ENCODE measurements at regions not wholly inside any gene's neighbourhood (a gene's known extent, or its start where the extent isn't known, plus 50 kb on each side); places are given as distances from the start of the nearest gene placed in this dataset.
"Not testable (repeated sequence)": the region's sequence is repeated elsewhere in the genome, so short reads cannot be mapped to it uniquely, and the experiment has no call there.

GRCh38 chr13:53110181-53110580, 81.6 kb downstream of the OLFM4 start:
- no peaks in the 10 kb centered on the region for H3K9me3 ChIP-seq (ENCODE audit: control insufficient read depth, insufficient read depth, low read length)
- no peaks in the 10 kb centered on the region for H3K79me2 ChIP-seq (ENCODE audit: control insufficient read depth, low read length)
- no peaks in the 10 kb centered on the region for H3K4me1 ChIP-seq (ENCODE audit: control insufficient read depth, low read length)
- no peak for TF ChIP-seq EZH2phosphoT487 (IDR thresholded peaks at IDR 0.05; ENCODE audit: borderline replicate concordance, low read length)
- TF ChIP-seq, protein P1, sequence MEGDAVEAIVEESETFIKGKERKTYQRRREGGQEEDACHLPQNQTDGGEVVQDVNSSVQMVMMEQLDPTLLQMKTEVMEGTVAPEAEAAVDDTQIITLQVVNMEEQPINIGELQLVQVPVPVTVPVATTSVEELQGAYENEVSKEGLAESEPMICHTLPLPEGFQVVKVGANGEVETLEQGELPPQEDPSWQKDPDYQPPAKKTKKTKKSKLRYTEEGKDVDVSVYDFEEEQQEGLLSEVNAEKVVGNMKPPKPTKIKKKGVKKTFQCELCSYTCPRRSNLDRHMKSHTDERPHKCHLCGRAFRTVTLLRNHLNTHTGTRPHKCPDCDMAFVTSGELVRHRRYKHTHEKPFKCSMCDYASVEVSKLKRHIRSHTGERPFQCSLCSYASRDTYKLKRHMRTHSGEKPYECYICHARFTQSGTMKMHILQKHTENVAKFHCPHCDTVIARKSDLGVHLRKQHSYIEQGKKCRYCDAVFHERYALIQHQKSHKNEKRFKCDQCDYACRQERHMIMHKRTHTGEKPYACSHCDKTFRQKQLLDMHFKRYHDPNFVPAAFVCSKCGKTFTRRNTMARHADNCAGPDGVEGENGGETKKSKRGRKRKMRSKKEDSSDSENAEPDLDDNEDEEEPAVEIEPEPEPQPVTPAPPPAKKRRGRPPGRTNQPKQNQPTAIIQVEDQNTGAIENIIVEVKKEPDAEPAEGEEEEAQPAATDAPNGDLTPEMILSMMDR (IDR thresholded peaks at IDR 0.05; ENCODE audit: low read depth, low read length, poor library complexity, severe bottlenecking) = no peak
- H3K36me3 ChIP-seq (ENCODE audit: control insufficient read depth, low read length) = no peaks in the 10 kb centered on the region
- no peaks in the 10 kb centered on the region for H3F3A ChIP-seq (ENCODE audit: control insufficient read depth, insufficient read depth)
- no peaks in the 10 kb centered on the region for H3K9me2 ChIP-seq (replicated peaks; ENCODE audit: control insufficient read depth, low read length)
- H3K4me2 ChIP-seq (ENCODE audit: low read length) = no peak overlapping the region
- no peak overlapping the region for H3K27ac ChIP-seq (ENCODE audit: low read depth, low read length)
- no peaks in the 10 kb centered on the region for H4K20me1 ChIP-seq (ENCODE audit: control insufficient read depth, insufficient read depth, low read depth, low read length)
- H3K4me3 ChIP-seq (ENCODE audit: low read length) = no peak overlapping the region
- H3K27me3 ChIP-seq (ENCODE audit: control insufficient read depth, low read length) = no peaks in the 10 kb centered on the region

GRCh38 chr13:53110614-53111013, 82.0 kb downstream of the OLFM4 start:
- H3F3A ChIP-seq (ENCODE audit: control insufficient read depth, insufficient read depth) = no peaks in the 10 kb centered on the region
- TF ChIP-seq, protein P1 (IDR thresholded peaks at IDR 0.05; ENCODE audit: low read depth, low read length, poor library complexity, severe bottlenecking) = no peak
- TF ChIP-seq EZH2phosphoT487 (IDR thresholded peaks at IDR 0.05; ENCODE audit: borderline replicate concordance, low read length) = no peak
- no peaks in the 10 kb centered on the region for H3K27me3 ChIP-seq (ENCODE audit: control insufficient read depth, low read length)
- H3K4me3 ChIP-seq (ENCODE audit: low read length) = no peak overlapping the region
- no peaks in the 10 kb centered on the region for H3K36me3 ChIP-seq (ENCODE audit: control insufficient read depth, low read length)
- H3K9me2 ChIP-seq (replicated peaks; ENCODE audit: control insufficient read depth, low read length) = no peaks in the 10 kb centered on the region
- H3K4me1 ChIP-seq (ENCODE audit: control insufficient read depth, low read length) = no peaks in the 10 kb centered on the region
- no peaks in the 10 kb centered on the region for H3K79me2 ChIP-seq (ENCODE audit: control insufficient read depth, low read length)
- H3K9me3 ChIP-seq (ENCODE audit: control insufficient read depth, insufficient read depth, low read length) = no peaks in the 10 kb centered on the region
- no peak overlapping the region for H3K27ac ChIP-seq (ENCODE audit: low read depth, low read length)
- no peak overlapping the region for H3K4me2 ChIP-seq (ENCODE audit: low read length)
- no peaks in the 10 kb centered on the region for H4K20me1 ChIP-seq (ENCODE audit: control insufficient read depth, insufficient read depth, low read depth, low read length)

- Histone ChIP-seq H3K4me1 (ENCODE audit: control insufficient read depth, low read length) (no peaks in the 10 kb centered on the region), H3K4me3 (ENCODE audit: low read length) (no peak overlapping the region), H3K9me2 (replicated peaks; ENCODE audit: control insufficient read depth, low read length) (no peaks in the 10 kb centered on the region), H4K20me1 (ENCODE audit: control insufficient read depth, insufficient read depth, low read depth, low read length) (no peaks in the 10 kb centered on the region), H3F3A (ENCODE audit: control insufficient read depth, insufficient read depth) (no peaks in the 10 kb centered on the region), H3K79me2 (ENCODE audit: control insufficient read depth, low read length) (no peaks in the 10 kb centered on the region), H3K27ac (ENCODE audit: low read depth, low read length) (no peak overlapping the region), H3K9me3 (ENCODE audit: control insufficient read depth, insufficient read depth, low read length) (no peaks in the 10 kb centered on the region), H3K4me2 (ENCODE audit: low read length) (no peak overlapping the region), H3K36me3 (ENCODE audit: control insufficient read depth, low read length) (no peaks in the 10 kb centered on the region), H3K27me3 (ENCODE audit: control insufficient read depth, low read length) (no peaks in the 10 kb centered on the region)
- TF ChIP-seq, protein P1 (IDR thresholded peaks at IDR 0.05; ENCODE audit: low read depth, low read length, poor library complexity, severe bottlenecking) = no peak
- no peak for TF ChIP-seq EZH2phosphoT487 (IDR thresholded peaks at IDR 0.05; ENCODE audit: borderline replicate concordance, low read length)
Measured at GRCh38 chr13:53112522-53112921, 83.9 kb downstream of the OLFM4 start.

DNA sequence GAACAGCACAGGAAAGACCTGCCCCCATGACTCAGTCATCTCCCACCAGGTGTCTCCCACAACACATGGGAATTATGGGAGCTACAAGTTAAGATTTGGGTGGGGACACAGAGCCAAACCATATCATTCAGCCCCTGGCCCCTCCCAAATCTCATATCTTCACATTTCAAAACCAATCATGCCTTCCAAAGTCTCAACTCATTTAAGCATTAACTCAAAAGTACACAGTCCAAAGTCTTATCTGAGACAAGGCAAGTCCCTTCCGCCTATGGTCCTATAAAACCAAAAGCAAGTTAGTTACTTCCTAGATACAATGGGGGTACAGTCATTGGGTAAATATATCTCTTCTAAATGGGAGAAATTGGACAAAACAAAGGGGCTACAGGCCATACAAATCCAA, 88.4 kb downstream of the OLFM4 start:
- H3K4me3 ChIP-seq (ENCODE audit: low read length); H3K9me3 ChIP-seq (ENCODE audit: control insufficient read depth, insufficient read depth, low read length); H3K4me2 ChIP-seq (ENCODE audit: low read length); H3K36me3 ChIP-seq (ENCODE audit: control insufficient read depth, low read length); H3K27ac ChIP-seq (ENCODE audit: low read depth, low read length); H3K27me3 ChIP-seq (ENCODE audit: control insufficient read depth, low read length); H3K4me1 ChIP-seq (ENCODE audit: control insufficient read depth, low read length); H3K79me2 ChIP-seq (ENCODE audit: control insufficient read depth, low read length); H3K9me2 ChIP-seq (replicated peaks; ENCODE audit: control insufficient read depth, low read length); H4K20me1 ChIP-seq (ENCODE audit: control insufficient read depth, insufficient read depth, low read depth, low read length); H3F3A ChIP-seq (ENCODE audit: control insufficient read depth, insufficient read depth): not testable (repeated sequence)
